CD4-positive, alpha-beta T cell treated with Interleukin-4 for 4 hours (primary cell): ENCODE measurements at regions not wholly inside any gene's neighbourhood (a gene's known extent, or its start where the extent isn't known, plus 50 kb on each side); places are given as distances from the start of the nearest gene placed in this dataset.

Experiments used
- DNase-seq: peaks from one replicate; pipeline ENCODE4 v3.0.0-alpha.2; 2020

- DNase-seq: no peak
Observed at GRCh38 chr15:66615846-66616245, 50.0 kb upstream of the LCTL start.

DNA sequence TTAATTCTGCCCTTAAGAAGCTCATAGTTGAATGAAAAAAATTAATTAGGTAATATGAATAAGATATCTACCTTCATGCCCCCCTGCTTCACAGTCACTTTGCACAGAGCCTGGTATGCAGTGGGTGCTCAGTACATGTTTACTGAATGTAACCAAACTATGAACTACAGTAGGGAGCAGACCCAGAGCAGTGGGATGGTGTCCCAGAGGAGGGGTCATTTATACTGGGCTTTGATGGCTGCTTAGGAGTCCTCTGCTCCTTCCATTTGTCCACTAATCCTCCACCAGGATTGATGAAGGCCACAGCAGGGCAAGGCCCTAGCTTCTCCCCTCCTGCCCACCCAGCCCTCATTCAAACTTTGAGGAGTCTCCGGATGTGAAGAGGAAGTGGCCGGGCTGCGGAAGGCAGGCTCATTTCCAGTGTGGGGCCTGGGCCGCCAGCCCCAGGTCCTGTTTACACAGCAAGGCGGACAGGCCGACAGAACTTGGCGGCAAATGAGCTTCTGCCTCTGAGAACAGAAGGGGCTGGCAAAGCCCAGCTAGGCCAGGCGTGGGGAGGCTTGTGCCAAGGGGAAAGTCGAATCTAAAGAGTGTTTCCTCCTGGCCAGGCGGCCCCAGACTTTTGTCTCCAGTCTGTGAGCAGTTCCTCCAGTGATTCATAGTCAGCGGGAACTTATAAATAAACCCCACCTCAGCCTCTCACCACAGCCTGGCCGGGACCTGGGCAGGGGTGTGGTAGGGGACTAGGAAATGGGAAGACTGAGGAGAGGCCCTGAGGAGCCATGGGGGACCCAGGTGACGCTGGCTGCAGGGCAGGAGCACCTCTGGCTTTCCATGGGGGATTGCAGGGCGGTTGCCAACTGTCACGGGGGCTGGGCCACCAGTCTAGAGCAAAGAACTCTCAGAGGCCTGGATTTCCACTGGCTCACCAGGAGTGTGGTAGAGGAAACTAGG is 51.6 kb upstream of the LCTL start:
- no peak for DNase-seq

GRCh38 chr15:66619152-66619903 is 53.5 kb upstream of the LCTL start:
- no peak for DNase-seq

GRCh38 chr15:66620341-66620740 is 54.5 kb upstream of the LCTL start:
- no peak for DNase-seq

DNA sequence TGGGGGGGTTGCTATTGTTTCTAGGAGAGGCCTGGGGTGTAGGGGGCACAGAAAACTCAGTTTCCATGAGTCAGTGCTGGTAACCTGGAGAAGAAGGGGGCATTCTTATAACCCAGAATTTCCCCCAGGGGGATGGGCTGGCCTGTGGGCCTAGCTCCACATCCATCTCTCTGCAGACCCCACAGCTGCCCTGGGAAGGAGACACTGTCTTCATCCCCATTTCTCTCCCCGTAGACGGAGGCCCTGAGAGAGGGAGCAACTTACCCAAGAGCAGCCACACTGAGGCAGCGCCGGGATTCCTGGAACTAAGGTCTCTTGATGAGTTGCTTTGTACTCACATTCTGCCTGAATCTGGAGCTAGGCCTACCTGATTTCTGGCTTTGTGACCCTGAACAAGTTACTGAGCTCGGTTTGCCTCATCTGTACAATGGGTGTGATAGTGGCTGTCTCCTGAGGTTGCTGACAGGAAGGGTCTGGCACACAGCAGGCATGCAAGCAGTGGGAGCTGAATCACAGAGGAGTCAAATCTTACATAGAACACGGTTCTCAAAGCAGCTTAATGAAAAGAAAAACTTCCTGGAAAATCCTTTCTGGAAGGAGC is 55.0 kb upstream of the LCTL start:
- DNase-seq: no peak

GRCh38 chr15:66621491-66622467 is 56.0 kb upstream of the LCTL start:
- DNase-seq: no peak

DNA sequence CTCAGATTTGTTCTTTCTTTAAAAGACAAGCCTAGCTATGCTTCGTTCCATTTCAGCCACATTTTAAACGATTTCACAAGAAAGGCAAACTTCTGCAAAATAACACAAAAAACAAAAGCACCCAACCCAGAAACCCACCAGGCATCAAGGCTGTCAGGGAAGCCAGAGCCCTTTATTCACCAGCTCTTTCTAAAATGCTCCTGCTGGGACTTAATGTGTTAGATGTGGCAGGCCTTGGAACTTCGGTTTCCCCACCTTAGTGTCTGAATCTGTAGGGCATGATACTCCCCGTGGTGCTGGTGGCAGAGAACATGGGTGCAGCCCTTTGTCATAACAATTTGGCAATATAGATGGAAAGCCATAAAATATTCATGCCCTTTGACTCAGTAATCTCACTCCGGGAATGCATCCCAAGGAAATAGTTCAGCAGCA is 56.8 kb upstream of the LCTL start:
- no peak for DNase-seq

DNA sequence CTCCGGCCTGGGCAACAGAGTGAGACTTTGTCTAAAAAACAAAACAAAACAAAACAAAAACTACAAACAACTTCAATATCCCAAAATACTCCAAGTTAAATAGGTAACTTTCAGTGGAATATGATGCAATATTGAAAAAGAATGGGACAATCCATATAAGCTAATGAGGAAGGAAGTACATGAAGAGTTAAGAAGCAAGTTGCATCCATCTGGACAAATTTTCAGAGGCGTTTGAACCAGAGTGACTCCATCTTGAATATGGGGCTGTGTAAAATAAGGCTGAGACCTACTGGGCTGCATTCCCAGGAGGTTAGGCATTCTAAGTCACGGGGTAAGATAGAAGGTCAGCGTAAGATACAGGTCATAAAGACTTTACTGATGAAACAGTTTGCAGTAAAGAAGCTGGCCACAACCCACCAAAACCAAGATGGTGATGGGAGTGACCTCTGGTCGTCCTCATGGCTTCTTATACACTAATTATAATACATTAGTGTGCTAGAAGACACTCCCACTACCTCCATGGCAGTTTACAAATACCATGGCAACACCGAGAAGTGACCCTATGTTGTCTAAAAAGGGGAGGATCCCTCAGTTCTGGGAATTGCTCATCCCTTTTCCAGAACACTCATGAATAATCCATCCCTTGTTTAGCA is 58.1 kb upstream of the LCTL start:
- DNase-seq: no peak

DNA sequence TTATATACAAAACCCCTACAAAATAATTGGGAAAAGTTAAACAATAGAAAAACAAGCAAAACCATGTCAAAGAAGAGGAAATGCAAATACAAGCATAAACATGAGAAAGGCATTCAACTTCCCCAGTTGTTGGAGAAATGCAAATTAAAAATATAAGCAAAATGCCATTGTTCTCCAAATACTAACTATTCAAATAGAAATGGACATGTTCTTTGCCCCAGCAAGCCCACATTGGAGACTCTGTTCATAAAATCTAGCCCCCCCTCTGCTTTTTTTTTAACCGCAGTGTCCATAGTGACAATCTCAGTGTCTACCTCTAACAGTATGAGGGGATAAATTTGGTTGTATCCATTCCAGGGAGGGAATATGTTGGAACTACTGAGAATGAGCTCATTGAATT is 59.7 kb upstream of the LCTL start:
- no peak for DNase-seq

- DNase-seq: no peak
Observed at GRCh38 chr15:66625974-66626373, 60.2 kb upstream of the LCTL start.

- DNase-seq: no peak
Observed at GRCh38 chr15:66628976-66629723, 63.4 kb upstream of the LCTL start.

GRCh38 chr15:66629817-66630576 is 64.2 kb upstream of the LCTL start:
- no peak for DNase-seq

DNA sequence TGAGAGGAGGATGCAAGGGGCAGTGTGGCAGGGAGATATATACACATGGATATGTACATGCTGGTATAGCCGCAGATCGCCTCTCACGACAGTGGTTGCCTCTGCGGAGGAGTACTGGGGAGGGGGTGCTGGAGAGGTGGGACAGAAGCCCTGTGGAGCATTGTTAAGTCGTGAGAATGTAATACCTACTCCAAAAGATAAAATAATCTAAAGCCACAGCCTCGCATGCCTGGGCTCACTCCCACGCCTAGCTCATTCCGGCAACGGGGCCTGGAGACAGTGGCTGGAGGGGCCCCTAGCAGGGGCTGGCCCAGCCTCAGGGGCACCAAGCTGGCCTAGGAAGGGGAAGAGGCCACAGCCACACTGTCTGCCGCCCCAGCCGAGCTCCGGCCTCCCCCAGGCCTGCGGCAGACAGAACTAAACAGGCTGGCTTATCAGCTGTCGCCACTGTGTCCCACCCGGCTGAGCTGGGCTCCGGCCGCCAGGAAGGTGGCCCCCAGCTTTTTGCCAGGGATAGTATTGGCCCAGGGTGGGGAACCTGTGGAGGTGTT is 65.1 kb upstream of the LCTL start:
- DNase-seq: no peak

DNA sequence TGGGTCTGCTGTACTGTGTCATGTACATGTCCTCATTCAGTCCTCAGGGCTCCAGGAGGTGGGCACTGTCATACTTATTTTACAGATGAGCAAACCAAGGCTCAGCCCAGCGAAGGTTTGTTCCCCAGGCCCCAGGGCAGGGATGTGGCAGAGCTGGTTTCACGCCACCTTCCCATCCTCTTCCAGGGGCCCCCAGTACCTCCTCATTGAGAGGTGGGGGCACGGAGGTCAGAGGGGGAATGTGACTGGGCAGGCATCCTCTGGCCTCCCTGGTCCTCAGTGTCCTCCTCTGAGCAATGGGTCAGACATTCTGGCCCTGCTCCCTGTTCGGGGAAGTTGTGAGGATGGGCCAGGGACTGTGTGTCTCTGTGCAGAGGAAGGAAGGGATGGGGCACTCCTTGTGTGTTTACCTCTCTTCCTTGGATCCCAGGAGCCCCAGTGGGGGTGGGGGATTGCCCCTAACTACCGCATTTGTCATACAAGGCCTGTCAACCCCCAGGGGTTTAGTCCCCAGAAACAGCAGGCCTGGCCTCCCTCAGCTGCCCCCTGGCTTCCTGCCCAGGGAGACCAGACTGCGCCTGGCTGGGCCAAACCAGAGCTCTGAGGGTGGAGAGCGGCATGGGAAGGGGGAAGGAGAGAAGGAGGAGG is 65.9 kb upstream of the LCTL start:
- no peak for DNase-seq

- no peak for DNase-seq
Observed at GRCh38 chr15:66633041-66633937, 67.5 kb upstream of the LCTL start.

- no peak for DNase-seq
Observed at GRCh38 chr15:66633938-66634250, 68.1 kb upstream of the LCTL start.

GRCh38 chr15:66634540-66634939 is 67.5 kb upstream of the SMAD6 start:
- DNase-seq: no peak

DNA sequence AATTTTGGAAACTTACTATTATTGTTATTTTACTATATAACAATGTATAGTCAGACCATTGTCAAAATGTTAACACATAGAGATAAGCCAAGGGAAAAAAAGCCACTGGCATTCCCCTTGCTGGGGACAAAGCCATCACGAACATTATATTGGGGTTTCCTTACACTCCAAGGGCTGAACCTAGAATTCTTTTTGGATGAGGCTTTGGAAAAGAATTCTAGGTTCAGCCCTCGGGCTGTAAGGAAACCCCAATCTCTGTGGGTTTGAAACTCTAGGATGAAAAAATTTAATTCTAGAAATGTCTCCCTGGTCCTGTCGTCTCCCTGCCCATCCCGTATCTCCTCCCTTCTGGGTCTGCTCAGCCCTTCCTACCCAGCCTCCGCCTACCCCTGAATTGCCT is 67.0 kb upstream of the SMAD6 start:
- no peak for DNase-seq

DNA sequence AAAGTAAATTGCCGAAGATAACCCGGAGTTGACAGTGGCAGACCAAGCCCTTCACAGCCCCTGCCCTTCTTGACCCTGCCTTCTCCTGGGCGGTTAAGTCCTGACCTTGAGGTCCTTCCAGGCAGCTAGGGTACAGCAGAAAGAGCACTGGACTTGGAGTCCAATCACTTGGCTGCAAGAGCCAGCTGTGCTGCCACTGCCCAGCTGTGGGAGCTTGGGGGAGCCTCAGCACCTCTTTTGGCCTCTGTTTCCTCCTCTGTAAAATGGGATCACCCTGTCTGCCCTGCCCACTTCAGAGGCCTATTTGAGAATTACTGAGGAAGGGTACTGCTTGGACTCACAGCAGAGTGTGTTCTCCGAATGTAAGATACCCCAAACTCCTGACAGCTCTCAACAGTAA is 66.2 kb upstream of the SMAD6 start:
- DNase-seq: no peak
